Left hindlimb (tissue), 1 donor: ENCODE measurements at regions not wholly inside any gene's neighbourhood (a gene's known extent, or its start where the extent isn't known, plus 50 kb on each side); places are given as distances from the start of the nearest gene placed in this dataset.

ENCODE experiments used
- DNase-seq: peaks from one replicate; pipeline ENCODE4 v3.0.0-alpha.2; 2018

DNA sequence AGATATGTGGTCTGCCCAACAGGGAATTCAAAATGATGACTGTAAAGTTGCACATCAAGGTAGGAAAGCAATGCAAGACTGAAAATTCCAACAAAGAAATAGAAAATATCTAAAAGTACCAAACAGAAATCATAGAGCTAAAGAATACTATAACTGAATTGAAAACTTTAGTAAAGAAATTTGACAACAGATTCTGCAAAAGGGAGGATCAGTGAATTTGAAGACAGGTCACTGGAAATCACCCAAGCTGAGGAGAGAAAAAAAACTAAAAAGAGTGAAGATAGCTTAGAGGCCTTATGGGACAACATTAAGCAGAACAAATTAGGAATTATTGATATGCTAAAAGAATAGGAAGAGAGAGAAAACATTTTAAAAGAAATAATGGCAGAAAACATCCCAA lies 240.6 kb downstream of the SNX13 start:
- DNase-seq = no peak

DNA sequence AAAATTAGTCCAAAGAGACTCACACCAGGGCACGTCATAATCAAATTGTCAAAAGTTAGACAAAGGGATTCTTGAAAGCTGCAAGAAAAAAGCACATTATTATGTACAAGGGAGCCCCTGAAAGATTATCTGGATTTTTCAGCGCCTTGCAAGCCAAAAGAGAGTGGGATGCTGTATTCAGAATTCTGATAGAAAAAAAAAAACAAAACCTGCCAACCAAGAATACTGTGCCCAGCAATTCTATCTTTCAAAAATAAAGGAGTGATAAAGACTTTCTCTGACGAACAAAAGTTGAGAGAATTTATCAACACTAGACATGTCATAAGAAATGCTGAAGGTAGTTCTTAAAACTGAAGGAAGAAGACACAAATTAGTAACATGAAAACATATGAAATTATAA lies 240.2 kb downstream of the SNX13 start:
- DNase-seq = no peak

DNA sequence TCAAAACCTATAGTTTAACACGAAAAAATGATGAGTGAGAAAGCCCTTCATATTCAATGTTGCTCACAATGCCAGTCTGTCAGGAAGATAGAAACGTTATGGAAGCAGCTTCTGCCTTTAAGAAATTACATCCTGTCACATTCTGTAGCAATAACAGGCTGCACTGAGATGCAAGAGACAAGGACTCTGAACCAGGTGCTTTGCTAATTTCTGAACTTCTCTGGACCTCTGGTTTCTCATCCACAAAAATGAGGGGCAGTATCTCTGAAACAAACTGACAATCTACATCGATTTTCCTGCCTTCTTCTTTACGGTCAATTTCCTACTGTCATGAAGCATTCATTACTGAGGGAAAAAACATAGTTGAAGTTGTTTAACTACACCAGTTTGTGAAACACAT lies 234.0 kb downstream of the SNX13 start:
- DNase-seq = no peak

DNA sequence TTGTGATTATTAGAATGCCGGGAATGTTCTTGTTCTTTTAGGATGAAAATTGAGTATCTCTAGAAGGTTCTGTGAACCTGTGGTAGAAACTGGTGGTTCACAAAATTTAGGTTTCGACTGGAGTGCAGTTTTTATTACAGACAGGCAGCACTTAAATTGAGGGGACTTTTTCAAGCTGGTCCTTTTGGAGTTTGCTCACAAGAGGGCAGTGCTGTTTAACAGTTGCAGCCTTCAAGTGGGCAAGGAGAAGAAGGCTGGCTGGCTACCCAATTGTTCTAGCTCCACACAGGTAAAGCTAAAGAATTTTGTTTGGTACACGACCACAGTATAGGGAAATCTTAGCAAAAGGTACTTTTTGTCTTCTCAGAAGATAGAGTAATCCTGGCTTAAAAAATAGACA lies 233.6 kb downstream of the SNX13 start:
- DNase-seq = no peak

DNA sequence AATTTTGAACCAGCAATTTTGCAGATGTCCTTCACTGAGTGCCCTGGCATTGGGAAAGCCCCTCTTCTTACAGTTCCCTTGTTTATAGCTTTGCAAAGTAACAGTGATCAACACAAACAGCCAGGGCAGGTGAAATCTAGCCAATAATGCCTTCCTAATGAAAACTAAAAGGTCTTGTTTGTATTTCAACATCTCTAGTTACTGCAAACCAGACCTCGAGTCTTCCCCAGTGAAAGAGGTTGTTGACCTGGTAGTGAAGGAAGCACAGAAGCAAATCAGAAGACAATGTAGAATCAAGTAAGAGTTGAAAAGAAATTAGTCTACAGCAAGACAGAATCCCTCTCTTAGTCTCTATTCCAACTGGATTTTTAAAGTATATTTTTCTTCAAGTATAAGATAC lies 231.2 kb downstream of the SNX13 start:
- DNase-seq = no peak

DNA sequence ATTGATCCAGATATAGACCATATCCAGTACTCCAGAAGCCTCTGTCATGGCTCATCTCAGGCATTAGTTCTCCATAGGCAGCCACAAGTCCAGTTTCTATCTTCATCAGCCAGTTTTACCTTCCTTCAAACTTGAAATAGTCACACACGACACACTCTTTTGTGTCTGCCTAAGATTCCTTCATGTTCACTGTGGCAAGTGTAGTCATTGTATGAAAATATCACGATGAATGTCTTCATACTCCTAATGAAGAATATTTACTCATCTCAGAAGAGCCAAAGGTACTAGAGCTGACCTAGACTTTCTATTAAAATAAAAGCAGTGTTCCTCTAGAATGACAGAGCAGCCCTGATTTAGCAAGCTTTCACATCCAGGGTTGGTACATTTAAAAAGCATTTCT lies 230.7 kb downstream of the SNX13 start:
- DNase-seq = no peak

DNA sequence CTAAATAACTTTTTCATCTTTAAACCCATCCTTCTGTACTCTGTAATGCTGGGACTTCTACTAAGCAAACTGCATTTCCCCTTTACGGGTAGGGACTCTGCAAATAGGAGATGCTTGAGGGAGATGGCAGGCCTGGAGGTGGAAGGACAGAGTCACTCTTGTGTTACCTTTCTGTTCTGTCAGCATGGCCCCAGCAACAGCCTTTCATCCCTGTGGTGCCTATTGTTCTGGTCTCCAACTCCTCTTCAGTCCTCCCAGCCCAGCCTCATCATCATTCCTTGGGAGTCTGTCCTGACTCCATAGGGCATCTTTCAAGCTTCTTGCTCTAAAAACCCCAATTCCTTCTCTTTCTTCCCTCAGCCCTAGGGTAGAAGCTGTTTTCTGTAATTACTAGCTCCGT lies 230.0 kb downstream of the SNX13 start:
- no peak for DNase-seq

DNA sequence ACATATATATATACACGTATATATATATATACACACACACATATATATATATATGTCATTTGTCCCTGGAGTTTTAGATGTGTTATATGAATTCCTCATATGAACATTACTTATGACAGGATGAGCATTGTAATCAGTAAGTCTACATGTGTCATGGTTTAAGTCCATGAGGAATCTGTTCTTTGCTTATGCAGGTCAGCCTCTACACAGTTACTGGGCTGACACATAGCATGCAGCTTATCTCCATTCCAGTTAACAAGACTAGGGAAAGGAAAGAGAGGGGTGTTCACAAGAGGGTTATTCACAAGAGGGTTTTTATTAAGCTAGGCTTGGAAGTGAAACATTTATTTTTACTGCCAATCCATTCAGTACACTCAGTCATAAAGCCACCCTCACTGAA lies 226.7 kb downstream of the SNX13 start:
- no peak for DNase-seq

DNA sequence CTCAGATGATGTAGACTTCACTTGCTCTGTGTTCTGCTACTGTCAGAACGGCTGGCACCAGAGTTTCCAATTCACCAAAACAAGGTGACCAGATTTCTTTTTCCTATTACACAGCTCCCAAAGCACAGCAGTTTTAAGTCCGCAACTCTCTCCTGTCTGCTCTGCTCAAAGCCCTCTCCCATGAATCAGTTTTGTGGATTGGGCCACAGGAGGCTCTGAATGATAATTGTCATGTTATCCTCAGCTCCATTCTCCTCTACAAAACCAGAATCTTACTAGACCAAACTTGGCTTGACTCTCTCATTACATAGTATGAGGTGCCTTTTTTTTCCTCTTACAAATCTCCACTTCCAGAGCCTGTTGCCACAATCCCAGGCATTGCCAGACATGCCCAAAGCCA lies 223.5 kb downstream of the SNX13 start:
- DNase-seq = no peak

DNA sequence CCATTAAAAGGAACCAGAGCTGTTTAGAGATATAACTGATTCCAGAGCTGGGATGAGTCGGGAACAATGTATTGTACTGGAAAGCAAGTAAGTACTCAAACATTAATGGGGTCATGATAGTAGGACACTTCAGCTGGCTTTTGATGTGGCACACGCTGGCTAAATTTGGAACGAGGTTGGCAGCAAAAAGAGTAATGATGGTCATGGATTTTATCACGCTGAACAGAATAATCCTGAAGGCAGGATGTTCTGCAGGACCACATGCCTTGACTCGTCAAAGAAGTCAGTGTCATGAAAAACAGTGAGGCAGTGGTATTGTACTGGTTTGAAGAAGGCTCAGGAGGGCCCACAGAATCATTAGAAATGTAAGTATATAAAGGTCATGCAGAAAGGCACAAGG lies 220.3 kb downstream of the SNX13 start:
- no peak for DNase-seq

DNA sequence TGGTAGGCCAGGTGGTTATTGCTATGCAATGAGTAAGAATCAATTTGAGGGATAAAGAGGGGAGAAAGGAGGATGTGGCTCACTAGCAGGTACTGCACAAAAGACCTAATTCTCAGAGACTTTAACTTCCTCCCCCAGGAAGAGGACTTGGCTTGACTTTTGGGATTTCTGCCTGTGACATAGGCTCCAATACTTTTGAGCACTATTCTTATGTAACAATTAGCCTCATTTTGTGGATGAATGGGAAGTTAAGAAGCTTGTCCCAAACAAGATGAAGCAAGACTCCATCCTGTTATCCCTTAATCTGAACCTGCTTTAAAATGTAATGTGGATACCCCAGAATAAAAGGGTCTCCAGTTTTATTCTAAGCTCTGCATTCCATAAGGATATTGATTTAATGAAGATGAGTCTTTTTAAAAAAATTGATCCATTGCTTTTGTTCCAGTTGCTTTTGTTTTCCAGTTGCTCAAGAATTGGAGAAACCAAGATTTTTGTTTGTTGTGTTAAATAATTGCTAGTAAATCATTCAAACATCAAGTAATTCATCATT lies 218.5 kb downstream of the SNX13 start:
- no peak for DNase-seq

DNA sequence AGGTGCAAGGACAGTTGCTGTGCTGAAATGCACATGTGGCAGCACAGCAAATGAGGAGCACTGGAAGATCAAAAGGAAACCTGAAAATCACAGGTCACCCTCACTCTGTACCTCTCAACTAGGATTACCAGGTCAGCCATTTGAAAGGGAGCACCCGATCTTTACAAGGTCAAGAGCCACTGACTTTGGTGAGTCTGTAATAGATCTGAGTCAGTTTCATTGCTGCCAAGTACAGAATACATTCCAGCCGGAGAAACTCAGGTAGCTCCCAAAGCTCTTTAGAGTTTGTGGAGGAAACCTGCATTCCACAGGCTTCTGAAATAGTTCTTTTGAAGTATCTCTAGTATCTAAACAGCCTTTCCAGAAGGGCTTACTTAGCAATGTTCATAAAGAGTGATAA lies 217.5 kb downstream of the SNX13 start:
- no peak for DNase-seq

DNA sequence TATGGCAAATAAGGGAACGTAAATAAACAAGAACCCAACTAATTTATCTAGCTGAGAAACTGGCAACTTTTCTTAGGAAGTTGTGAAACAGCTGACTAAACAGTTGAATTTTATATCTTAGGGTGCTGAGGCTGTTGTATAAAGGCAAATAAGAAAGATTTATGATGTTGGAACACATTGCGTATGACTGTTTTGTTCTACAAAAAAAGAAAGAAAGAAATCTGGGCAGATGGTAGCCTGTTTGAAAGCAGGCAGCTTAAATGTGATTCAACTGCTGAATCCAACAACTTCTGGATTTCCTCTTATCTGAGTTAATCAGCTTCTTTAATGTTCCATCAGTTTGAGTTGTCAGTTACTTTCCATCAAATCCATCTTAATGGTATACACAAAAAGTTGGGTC lies 214.5 kb downstream of the SNX13 start:
- DNase-seq = no peak

DNA sequence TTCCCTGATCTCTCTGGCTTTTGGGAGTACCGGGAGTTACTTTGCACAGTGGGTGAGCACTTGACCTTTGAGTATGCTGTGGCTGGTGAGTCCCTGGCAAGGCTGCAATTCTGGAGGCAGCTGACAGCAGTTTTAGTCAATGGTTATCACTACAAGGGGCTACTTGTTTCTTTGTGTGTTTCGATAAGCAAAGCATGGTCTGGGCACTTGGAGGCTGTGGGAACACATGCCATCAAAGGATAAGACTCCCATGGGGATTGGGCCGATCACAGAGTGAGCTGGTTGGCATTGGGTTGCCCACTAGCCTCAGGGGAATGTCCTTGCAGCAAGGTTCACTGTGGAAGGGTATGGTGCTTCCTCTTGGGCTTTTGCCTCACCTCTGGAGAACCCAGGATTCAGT lies 208.2 kb downstream of the SNX13 start:
- DNase-seq = no peak
